Panc1 (cell line): ENCODE measurements at regions not wholly inside any gene's neighbourhood (a gene's known extent, or its start where the extent isn't known, plus 50 kb on each side); places are given as distances from the start of the nearest gene placed in this dataset.

Experiments
- ATAC-seq: fragments of 200-7000 bp; cut with Tn5 transposase; 2 replicates; pipeline ENCODE4 v1.9.1; 2020; ENCODE audit warnings: mild to moderate bottlenecking, moderate library complexity
- BruUV-seq: library from RNA; stranded (reverse); fragments of 400-500 nt; replicated peaks from 2 replicates; lab custom pipeline; 2021; lab: Mats Ljungman, UMichigan
- CTCF ChIA-PET: fragments of 300-600 bp; sonication (Branson Sonifier 250); formaldehyde crosslinking; loops from one replicate; lab custom pipeline; 2022; ENCODE audit warnings: antibody characterized with exemption; lab: Charles Lee
- POLR2A ChIA-PET: fragments of 300-600 bp; sonication (Branson Sonifier 250); formaldehyde crosslinking; loops from one replicate; lab custom pipeline; 2022; ENCODE audit warnings: antibody characterized with exemption; lab: Charles Lee
- DNase-seq: peaks from one replicate; pipeline ENCODE4 v3.0.0-alpha.2; 2010; ENCODE audit warnings: low read depth, low spot score
- H3K27ac ChIP-seq: 2 replicates; pipeline ENCODE4 v1.5.1; 2011; ENCODE audit warnings: mild to moderate bottlenecking, low read length, inconsistent platforms
- H3K27me3 ChIP-seq: fragments of 200-500 bp; sonication (Bioruptor generic); 2 replicates; pipeline ENCODE4 v1.6.0; 2014; ENCODE audit warnings: low read length, inconsistent platforms; ENCODE audit not compliant: control insufficient read depth, insufficient read depth
- H3K36me3 ChIP-seq: fragments of 200-500 bp; sonication (Bioruptor generic); 2 replicates; pipeline ENCODE4 v1.5.1; 2014; ENCODE audit warnings: inconsistent platforms, mild to moderate bottlenecking, low read length, moderate library complexity; ENCODE audit not compliant: control insufficient read depth, insufficient read depth
- H3K4me1 ChIP-seq: 2 replicates; pipeline ENCODE4 v1.5.1; 2011; ENCODE audit warnings: inconsistent platforms, mild to moderate bottlenecking, low read length, moderate library complexity; ENCODE audit not compliant: control insufficient read depth, insufficient read depth
- H3K4me3 ChIP-seq, 2 experiments: 2 replicates each; pipeline ENCODE4 v1.5.1; 2011 to 2012; ENCODE audit warnings: low read depth in 2 of 2, low read length in 2 of 2, mild to moderate bottlenecking in 2 of 2, inconsistent platforms in 1 of 2, moderate library complexity in 1 of 2
- H3K9me3 ChIP-seq: fragments of 200-500 bp; sonication (Bioruptor generic); 2 replicates; pipeline ENCODE4 v1.5.1; 2014; ENCODE audit warnings: low read depth, mild to moderate bottlenecking, inconsistent platforms, low read length, moderate library complexity; ENCODE audit not compliant: control insufficient read depth, insufficient read depth
- POLR2AphosphoS5 ChIP-seq: IDR thresholded peaks from 2 replicates; pipeline ENCODE4 v1.6.1; 2012; ENCODE audit warnings: mild to moderate bottlenecking, low read depth, low read length, moderate library complexity
- SIN3A ChIP-seq: IDR thresholded peaks from 2 replicates; pipeline ENCODE4 v1.6.1; 2012; ENCODE audit warnings: low read depth, mild to moderate bottlenecking, low read length, moderate library complexity, borderline replicate concordance; ENCODE audit not compliant: insufficient read depth
- TCF7L2 ChIP-seq: IDR thresholded peaks from 2 replicates; pipeline ENCODE4 v1.6.1; 2011; ENCODE audit warnings: mild to moderate bottlenecking, low read depth, low read length, inconsistent platforms
- in situ Hi-C: cut with HindIII; loops from 2 replicates; pipeline ENCODE4 v1.10.0; 2016; ENCODE audit warnings: low sequenced_read_pairs, low pct_unique_long_range_greater_than_20kb
- intact Hi-C: fragments of 100-400 bp; cut with micrococcal nuclease; formaldehyde crosslinking; loops from one replicate; pipeline ENCODE4 v1.10.0; 2022; ENCODE audit not compliant: unreplicated experiment
- TF ChIP-seq, protein P1 (sequence below), 2 experiments: IDR thresholded peaks; 2 replicates each; pipeline ENCODE4 v1.6.1; 2011 to 2012; ENCODE audit warnings: low read depth in 2 of 2, control low read depth in 1 of 2, low read length in 1 of 2, mild to moderate bottlenecking in 1 of 2, moderate library complexity in 1 of 2; ENCODE audit not compliant: insufficient read depth in 1 of 2
- TF ChIP-seq, protein P2 (sequence below): fragments of 450-650 bp; IDR thresholded peaks from 2 replicates; pipeline ENCODE4 v1.5.1; 2017; ENCODE audit warnings: mild to moderate bottlenecking

DNA sequence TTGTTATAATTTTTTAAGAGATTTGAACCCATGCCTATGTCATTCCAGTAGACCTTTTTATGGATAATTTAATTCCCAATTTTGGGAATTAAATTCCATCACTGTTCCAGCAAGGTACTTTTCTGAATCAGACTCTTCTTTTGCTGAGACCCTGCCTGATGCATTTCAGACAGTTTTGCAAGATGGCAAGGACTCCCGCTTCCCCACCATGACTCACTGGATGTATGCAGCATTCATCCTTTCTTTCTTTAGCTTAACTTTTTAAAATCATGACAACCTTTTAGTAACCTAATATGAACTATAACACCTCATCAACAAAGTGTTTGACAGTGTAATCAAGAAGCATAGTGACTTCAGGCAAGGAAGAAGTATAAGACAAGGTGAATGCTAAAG is 178.1 kb upstream of the LEF1 start:
- H3K9me3 ChIP-seq, result no peaks in the 10 kb centered on the region
- ChIA-PET CTCF (no interaction called here), POLR2A (no interaction called here)
- H3K4me1 ChIP-seq, result no peaks in the 10 kb centered on the region
- no peak overlapping the region for H3K4me3 ChIP-seq
- in situ Hi-C loops (no loop called here), intact Hi-C loops (no loop called here)
- ATAC-seq, result no peak
- TF ChIP-seq TCF7L2, result no peak
- TF ChIP-seq, protein P1, sequence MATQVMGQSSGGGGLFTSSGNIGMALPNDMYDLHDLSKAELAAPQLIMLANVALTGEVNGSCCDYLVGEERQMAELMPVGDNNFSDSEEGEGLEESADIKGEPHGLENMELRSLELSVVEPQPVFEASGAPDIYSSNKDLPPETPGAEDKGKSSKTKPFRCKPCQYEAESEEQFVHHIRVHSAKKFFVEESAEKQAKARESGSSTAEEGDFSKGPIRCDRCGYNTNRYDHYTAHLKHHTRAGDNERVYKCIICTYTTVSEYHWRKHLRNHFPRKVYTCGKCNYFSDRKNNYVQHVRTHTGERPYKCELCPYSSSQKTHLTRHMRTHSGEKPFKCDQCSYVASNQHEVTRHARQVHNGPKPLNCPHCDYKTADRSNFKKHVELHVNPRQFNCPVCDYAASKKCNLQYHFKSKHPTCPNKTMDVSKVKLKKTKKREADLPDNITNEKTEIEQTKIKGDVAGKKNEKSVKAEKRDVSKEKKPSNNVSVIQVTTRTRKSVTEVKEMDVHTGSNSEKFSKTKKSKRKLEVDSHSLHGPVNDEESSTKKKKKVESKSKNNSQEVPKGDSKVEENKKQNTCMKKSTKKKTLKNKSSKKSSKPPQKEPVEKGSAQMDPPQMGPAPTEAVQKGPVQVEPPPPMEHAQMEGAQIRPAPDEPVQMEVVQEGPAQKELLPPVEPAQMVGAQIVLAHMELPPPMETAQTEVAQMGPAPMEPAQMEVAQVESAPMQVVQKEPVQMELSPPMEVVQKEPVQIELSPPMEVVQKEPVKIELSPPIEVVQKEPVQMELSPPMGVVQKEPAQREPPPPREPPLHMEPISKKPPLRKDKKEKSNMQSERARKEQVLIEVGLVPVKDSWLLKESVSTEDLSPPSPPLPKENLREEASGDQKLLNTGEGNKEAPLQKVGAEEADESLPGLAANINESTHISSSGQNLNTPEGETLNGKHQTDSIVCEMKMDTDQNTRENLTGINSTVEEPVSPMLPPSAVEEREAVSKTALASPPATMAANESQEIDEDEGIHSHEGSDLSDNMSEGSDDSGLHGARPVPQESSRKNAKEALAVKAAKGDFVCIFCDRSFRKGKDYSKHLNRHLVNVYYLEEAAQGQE (IDR thresholded peaks at IDR 0.05; ENCODE audit: insufficient read depth in 1 of 2, low read depth in 2 of 2, low read length in 1 of 2), result no peak
- TF ChIP-seq POLR2AphosphoS5, result no peak
- no peak for TF ChIP-seq SIN3A
- TF ChIP-seq, protein P2, sequence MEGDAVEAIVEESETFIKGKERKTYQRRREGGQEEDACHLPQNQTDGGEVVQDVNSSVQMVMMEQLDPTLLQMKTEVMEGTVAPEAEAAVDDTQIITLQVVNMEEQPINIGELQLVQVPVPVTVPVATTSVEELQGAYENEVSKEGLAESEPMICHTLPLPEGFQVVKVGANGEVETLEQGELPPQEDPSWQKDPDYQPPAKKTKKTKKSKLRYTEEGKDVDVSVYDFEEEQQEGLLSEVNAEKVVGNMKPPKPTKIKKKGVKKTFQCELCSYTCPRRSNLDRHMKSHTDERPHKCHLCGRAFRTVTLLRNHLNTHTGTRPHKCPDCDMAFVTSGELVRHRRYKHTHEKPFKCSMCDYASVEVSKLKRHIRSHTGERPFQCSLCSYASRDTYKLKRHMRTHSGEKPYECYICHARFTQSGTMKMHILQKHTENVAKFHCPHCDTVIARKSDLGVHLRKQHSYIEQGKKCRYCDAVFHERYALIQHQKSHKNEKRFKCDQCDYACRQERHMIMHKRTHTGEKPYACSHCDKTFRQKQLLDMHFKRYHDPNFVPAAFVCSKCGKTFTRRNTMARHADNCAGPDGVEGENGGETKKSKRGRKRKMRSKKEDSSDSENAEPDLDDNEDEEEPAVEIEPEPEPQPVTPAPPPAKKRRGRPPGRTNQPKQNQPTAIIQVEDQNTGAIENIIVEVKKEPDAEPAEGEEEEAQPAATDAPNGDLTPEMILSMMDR, result no peak
- no peaks in the 10 kb centered on the region; the same call in 1 of the 2 replicates for H3K27me3 ChIP-seq
- H3K27ac ChIP-seq, result no peak overlapping the region
- BruUV-seq, result no TSS peak
- H3K36me3 ChIP-seq, result no peaks in the 10 kb centered on the region
- DNase-seq, result no peak

DNA sequence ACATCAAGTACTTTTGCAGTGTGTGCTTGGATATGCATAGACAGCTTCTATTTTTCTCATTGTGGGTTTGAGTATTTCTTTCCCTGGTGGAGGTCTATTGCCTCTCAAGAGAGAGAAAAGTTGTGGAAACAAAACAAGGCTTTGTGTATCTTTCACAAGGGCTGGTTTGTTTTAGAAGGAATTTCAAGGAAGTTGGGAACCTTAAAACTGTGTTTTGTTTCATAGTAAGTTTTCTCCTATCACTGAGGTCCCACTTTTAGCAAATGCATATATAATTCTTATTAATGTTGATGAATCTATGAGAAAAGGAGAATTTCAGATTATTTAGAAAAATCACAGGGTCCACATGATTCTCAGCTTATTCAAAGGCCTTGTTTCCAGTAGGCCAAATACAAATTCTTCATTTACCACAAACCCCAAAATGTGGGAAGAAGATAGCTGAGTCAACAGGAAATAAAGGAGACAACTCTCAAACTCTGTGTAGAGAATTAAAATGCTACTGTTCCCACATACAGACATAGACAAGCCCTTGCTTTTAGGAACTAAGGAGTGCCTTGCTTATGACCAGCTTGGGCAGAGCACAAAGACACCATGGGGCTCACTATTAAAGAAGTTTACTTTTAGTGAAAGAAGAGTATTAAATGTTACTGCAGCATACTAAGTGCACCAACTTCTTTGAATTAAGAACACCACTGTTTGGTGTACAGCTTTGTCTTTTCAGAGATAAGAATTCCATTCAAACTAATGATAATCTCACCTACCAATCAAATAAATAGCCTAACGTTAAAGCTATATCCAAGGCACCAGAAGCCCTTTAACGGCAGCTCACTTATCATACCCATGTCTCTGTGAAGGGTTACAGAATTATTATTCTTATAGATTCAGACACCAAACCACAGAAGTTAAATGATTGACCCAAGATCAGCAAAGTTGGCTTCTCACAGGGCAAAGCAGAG is 177.4 kb upstream of the LEF1 start:
- DNase-seq (no peak), ATAC-seq (no peak)
- TF ChIP-seq, protein P1 (IDR thresholded peaks at IDR 0.05; ENCODE audit: insufficient read depth in 1 of 2, low read depth in 2 of 2, low read length in 1 of 2), result no peak
- TF ChIP-seq, protein P2, result no peak
- TF ChIP-seq SIN3A, result no peak
- TF ChIP-seq TCF7L2, result no peak
- no peak for TF ChIP-seq POLR2AphosphoS5
- in situ Hi-C loops, result no loop called here
- H3K4me1 ChIP-seq, result no peaks in the 10 kb centered on the region
- H3K4me3 ChIP-seq, result no peak overlapping the region
- POLR2A ChIA-PET, result no interaction called here
- intact Hi-C loops, result no loop called here
- no peaks in the 10 kb centered on the region for H3K36me3 ChIP-seq
- H3K27me3 ChIP-seq, result no peaks in the 10 kb centered on the region; the same call in 1 of the 2 replicates
- no peaks in the 10 kb centered on the region for H3K9me3 ChIP-seq
- BruUV-seq, result no TSS peak
- H3K27ac ChIP-seq, result no peak overlapping the region
- CTCF ChIA-PET, result no interaction called here
